ENCODE measurements at regions not wholly inside any gene's neighbourhood (a gene's known extent, or its start where the extent isn't known, plus 50 kb on each side); places are given as distances from the start of the nearest gene placed in this dataset.

GRCh38 chr5:50564558-50564957, 101.9 kb upstream of the PARP8 start:
- Histone ChIP-seq H2BK120ac (ENCODE audit: low read depth, low read length, poor library complexity, severe bottlenecking) (no peak overlapping the region), H2AK5ac (ENCODE audit: insufficient read length, low read length) (no peak overlapping the region), H3K79me2 (ENCODE audit: insufficient read depth, low read length) (no peaks in the 10 kb centered on the region), H3K9ac (ENCODE audit: extremely low read depth, insufficient read length, low read length) (no peak overlapping the region), H3K14ac (ENCODE audit: insufficient read depth, low read length) (no peak overlapping the region), H3K27me3 (ENCODE audit: insufficient read depth, low read length) (no peaks in the 10 kb centered on the region), H4K5ac (ENCODE audit: insufficient read length, low read depth, low read length) (no peak overlapping the region), H3T11ph (ENCODE audit: low read length) (no peak overlapping the region), H2BK15ac (ENCODE audit: low read depth, low read length) (no peak overlapping the region), H4K8ac (replicated peaks; ENCODE audit: insufficient read length, low read depth, low read length) (no peak overlapping the region), H3K23ac (ENCODE audit: insufficient read length, low read depth, low read length) (no peak overlapping the region), H3K23me2 (ENCODE audit: insufficient read length, low read depth, low read length, poor library complexity, severe bottlenecking) (no peaks in the 10 kb centered on the region), H4K91ac (ENCODE audit: insufficient read length, low read depth, low read length) (no peak overlapping the region), H3K27ac (ENCODE audit: insufficient read length, low read depth, low read length) (no peak overlapping the region), H3K79me1 (ENCODE audit: insufficient read depth, low read depth, low read length, poor library complexity, severe bottlenecking) (no peaks in the 10 kb centered on the region), H3K4me2 (ENCODE audit: insufficient read depth, insufficient read length, low read length) (no peak overlapping the region), H3K4me1 (ENCODE audit: insufficient read depth, low read length) (no peaks in the 10 kb centered on the region), H3K9me3 (ENCODE audit: control insufficient read depth, low read depth, low read length) (no peaks in the 10 kb centered on the region), H4K20me1 (ENCODE audit: control insufficient read depth, insufficient read depth, insufficient read length) (no peaks in the 10 kb centered on the region), H2BK20ac (ENCODE audit: low read depth, low read length, poor library complexity, severe bottlenecking) (no peak overlapping the region), H2AFZ (ENCODE audit: low read length) (no peak overlapping the region), H2BK12ac (ENCODE audit: insufficient read length, low read depth, low read length) (no peak overlapping the region), H3K18ac (ENCODE audit: insufficient read length, low read depth, low read length) (no peak overlapping the region), H2BK5ac (ENCODE audit: insufficient read length, low read length) (no peak overlapping the region), H3K4ac (ENCODE audit: low read depth, low read length) (no peak overlapping the region), H3K56ac (ENCODE audit: insufficient read length, low read depth, low read length) (no peak overlapping the region)
- Mint-ChIP-seq H3K27ac (no peak overlapping the region), H3K36me3 (ENCODE audit: insufficient read depth in 1 of 3, low read depth in 3 of 3) (no peaks in the 10 kb centered on the region), H3K9me3 (no peaks in the 10 kb centered on the region), H3K4me1 (no peaks in the 10 kb centered on the region), H3K27me3 (ENCODE audit: low read depth) (no peaks in the 10 kb centered on the region), H3K4me3 (no peak overlapping the region)
- no peak for DNase-seq
- WGBS (ENCODE audit: extremely low coverage, insufficient read length, low lambda C conversion rate), result no CpG with 5 or more reads among the region's 1 CpG
- no peak for TF ChIP-seq CTCF (conservative IDR thresholded peaks at IDR 0.05)
